GM20000 (cell line): ENCODE measurements at regions not wholly inside any gene's neighbourhood (a gene's known extent, or its start where the extent isn't known, plus 50 kb on each side); places are given as distances from the start of the nearest gene placed in this dataset.

Experiments
- DNase-seq: peaks from one replicate; pipeline ENCODE4 v3.0.0; 2012; ENCODE audit warnings: low spot score
- TF ChIP-seq, protein P1 (sequence below): IDR thresholded peaks from 2 replicates; pipeline ENCODE4 v1.5.1; 2012; ENCODE audit warnings: mild to moderate bottlenecking, control low read depth; ENCODE audit errors: extremely low read depth, missing control alignments

- DNase-seq, result no peak
Measured at GRCh38 chr6:10210052-10210451, 204.8 kb downstream of the TFAP2A start.

DNA sequence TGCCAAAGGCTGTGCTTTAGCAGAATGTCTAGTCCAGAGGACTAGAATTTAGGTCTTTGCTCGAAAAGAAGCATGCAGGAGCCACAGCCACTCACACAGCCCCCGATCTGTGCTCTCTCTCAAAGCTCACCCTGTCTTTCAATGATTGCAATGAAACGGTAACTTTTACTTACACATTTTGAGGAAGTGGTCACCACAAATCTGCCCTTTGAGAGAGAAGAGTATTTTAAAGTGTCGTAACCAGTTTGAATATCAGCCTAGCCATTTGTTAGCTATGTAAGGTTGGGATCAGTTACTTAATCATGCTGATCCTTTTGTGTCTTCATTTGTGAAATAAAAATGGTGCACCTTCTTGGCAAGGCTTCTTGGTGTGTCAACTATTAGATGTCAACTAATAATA, 209.0 kb downstream of the TFAP2A start:
- no peak for DNase-seq
- TF ChIP-seq, protein P1, sequence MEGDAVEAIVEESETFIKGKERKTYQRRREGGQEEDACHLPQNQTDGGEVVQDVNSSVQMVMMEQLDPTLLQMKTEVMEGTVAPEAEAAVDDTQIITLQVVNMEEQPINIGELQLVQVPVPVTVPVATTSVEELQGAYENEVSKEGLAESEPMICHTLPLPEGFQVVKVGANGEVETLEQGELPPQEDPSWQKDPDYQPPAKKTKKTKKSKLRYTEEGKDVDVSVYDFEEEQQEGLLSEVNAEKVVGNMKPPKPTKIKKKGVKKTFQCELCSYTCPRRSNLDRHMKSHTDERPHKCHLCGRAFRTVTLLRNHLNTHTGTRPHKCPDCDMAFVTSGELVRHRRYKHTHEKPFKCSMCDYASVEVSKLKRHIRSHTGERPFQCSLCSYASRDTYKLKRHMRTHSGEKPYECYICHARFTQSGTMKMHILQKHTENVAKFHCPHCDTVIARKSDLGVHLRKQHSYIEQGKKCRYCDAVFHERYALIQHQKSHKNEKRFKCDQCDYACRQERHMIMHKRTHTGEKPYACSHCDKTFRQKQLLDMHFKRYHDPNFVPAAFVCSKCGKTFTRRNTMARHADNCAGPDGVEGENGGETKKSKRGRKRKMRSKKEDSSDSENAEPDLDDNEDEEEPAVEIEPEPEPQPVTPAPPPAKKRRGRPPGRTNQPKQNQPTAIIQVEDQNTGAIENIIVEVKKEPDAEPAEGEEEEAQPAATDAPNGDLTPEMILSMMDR, result no peak

More at GRCh38 chr6:10210052-10210451, 204.8 kb downstream of the TFAP2A start:
- TF ChIP-seq, protein P1, result no peak

DNA sequence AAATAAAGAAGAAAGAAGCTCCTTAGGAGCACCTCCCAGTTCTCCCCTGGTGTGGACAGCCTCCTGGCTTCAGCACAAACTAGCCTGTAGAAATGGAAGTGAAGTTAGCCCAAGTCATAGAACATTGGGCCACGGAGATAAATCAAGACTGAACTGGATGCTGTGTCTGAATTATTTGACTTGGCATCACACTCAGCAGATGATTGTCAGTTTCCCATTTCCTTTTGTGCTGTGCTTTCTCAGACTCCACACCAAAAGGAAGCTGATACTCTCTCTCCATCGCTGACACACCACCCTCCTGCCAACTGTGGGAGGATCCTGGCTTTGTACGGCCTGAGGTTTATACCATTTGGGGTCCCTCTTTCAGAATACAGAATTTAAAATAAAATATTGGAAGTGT, 209.8 kb downstream of the TFAP2A start:
- no peak for DNase-seq

GRCh38 chr6:10203651-10204050, 211.2 kb downstream of the TFAP2A start:
- DNase-seq, result no peak
- TF ChIP-seq, protein P1, result no peak

More for the DNA sequence above, 209.8 kb downstream of the TFAP2A start:
- TF ChIP-seq, protein P1, result no peak

DNA sequence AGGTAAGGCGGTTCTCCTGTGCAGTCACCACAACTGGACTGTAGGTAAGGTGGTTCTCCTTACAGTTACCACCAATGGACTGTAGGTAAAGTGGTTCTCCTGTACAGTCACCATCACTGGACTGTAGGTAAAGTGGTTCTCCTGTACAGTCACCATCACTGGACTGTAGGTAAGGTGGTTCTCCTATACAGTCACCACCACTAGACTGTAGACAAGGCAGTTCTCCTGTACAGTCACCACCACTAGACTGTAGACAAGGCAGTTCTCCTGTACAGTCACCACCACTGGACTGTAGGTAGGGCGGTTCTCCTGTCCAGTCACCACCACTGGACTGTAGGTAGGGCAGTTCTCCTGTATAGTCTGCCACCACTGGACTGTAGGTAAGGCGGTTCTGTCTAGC, 212.3 kb downstream of the TFAP2A start:
- DNase-seq, result no peak
- TF ChIP-seq, protein P1, result no peak

DNA sequence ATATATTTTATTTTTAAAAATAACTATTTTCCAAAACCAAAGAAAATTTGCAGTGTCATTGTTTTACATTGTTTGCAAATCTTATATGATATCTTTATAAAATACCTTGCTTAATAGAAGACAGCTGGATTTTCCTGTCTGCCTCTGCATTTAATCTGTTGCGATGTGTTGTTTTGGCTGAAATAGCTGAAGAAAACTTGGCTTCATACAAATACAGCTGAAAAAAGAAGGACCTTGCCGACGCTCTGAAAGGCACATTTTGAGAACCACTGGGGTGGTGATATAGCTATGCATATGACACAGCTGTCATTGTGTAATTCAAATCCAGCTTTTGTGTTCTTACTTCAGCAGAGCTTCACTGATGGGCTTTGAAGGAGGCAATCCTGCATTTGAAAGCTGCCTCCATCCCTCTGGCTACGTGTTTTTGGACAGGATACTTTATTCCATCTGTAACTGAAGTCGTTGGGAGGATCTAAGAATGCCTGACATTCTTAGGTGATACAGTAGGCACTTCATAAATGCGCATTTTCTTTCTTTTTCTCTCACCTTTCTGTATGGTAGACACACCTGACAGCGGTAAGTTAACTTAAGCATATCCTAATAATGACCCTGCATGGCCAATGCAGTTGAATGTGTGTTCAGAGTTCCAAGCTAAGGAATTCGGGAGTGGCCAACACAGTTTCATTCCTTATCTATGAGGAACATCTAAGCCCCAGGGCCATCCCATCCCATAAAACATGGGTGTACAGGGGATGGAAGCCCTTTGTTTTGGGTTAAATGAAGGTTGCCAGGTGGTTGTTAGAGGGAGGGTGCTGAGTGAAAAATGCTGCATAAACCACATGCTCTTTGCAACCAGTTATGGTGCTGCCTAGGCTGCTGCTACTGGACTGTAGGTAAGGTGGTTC, 213.0 kb downstream of the TFAP2A start:
- no peak for DNase-seq
- TF ChIP-seq, protein P1, result no peak

DNA sequence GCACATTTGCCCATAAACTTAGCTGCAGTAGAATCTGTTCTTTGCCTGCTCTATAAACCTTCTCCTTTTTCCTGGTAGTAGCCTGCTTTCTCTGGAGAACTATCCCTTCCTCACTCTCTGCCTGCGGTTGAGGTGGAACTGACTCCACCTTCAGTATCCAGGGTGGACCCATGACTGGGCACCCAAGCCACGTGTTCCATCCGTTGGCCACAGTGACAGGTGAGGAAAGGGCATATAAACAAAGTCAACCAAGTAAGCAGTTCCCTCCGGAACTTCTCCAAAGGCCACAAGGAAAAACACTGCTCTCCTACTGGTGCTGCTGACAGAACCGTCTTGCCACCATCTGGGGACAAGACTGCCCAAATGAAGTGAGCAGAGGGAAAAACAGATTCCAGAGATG, 218.8 kb downstream of the TFAP2A start:
- TF ChIP-seq, protein P1, result no peak
- DNase-seq, result no peak
